CD4-positive, alpha-beta memory T cell (primary cell): ENCODE measurements at regions not wholly inside any gene's neighbourhood (a gene's known extent, or its start where the extent isn't known, plus 50 kb on each side); places are given as distances from the start of the nearest gene placed in this dataset.
"Not testable (repeated sequence)": the region's sequence is repeated elsewhere in the genome, so short reads cannot be mapped to it uniquely, and the experiment has no call there.

Experiments
- CTCF ChIA-PET: fragments of 350-600 bp; sonication (Branson Sonifier 250); formaldehyde crosslinking; loops from one replicate; lab custom pipeline; 2021; ENCODE audit warnings: inconsistent platforms; ENCODE audit not compliant: partially characterized antibody; lab: Charles Lee
- POLR2A ChIA-PET: fragments of 350-600 bp; sonication (Branson Sonifier 250); formaldehyde crosslinking; loops from one replicate; lab custom pipeline; 2021; ENCODE audit not compliant: partially characterized antibody; lab: Charles Lee
- DNase-seq, 5 donors: peaks; one replicate each; pipeline versions ENCODE4 v3.0.0 to v3.0.0-alpha.2; 2020 to 2022; ENCODE audit warnings: mixed read lengths in 1 of 5
- H3K27ac ChIP-seq: one replicate; pipeline ENCODE4 v1.7.0; 2013; ENCODE audit warnings: low read depth, low read length
- H3K27me3 ChIP-seq: 2 replicates; pipeline ENCODE4 v1.7.0; 2013; ENCODE audit warnings: mild to moderate bottlenecking, low read length, moderate library complexity; ENCODE audit not compliant: insufficient read depth
- H3K36me3 ChIP-seq: 2 replicates; pipeline ENCODE4 v1.7.0; 2013; ENCODE audit warnings: mild to moderate bottlenecking, low read length, moderate library complexity; ENCODE audit not compliant: insufficient read depth
- H3K4me1 ChIP-seq: 2 replicates; pipeline ENCODE4 v1.7.0; 2013; ENCODE audit warnings: mild to moderate bottlenecking, low read length, moderate library complexity; ENCODE audit not compliant: insufficient read depth
- H3K4me3 ChIP-seq, 2 donors: one replicate each; pipeline ENCODE4 v1.7.0; 2013; ENCODE audit warnings: low read length in 2 of 2, mild to moderate bottlenecking in 1 of 2
- H3K9me3 ChIP-seq, 2 donors: one replicate each; pipeline ENCODE4 v1.7.0; 2013; ENCODE audit warnings: low read length in 2 of 2, control low read depth in 1 of 2; ENCODE audit not compliant: control insufficient read depth in 1 of 2
- H3K27ac Mint-ChIP-seq, 7 donors: one replicate each; pipeline ENCODE4 v1.8.0; 2020 to 2021; ENCODE audit warnings: mixed read lengths in 7 of 7, mild to moderate bottlenecking in 6 of 7, inconsistent platforms in 3 of 7, moderate library complexity in 3 of 7
- H3K27me3 Mint-ChIP-seq, 2 donors: one replicate each; pipeline ENCODE4 v1.8.0; 2020 to 2021; ENCODE audit warnings: mixed read lengths in 2 of 2
- H3K36me3 Mint-ChIP-seq, 2 donors: one replicate each; pipeline ENCODE4 v1.8.0; 2020 to 2021; ENCODE audit warnings: mixed read lengths in 2 of 2, inconsistent platforms in 1 of 2, mild to moderate bottlenecking in 1 of 2
- H3K4me1 Mint-ChIP-seq, 4 donors: one replicate each; pipeline ENCODE4 v1.8.0; 2020 to 2021; ENCODE audit warnings: mixed read lengths in 4 of 4, mild to moderate bottlenecking in 1 of 4
- H3K4me3 Mint-ChIP-seq, 8 donors: one replicate each; pipeline ENCODE4 v1.8.0; 2020 to 2021; ENCODE audit warnings: mixed read lengths in 8 of 8, mild to moderate bottlenecking in 7 of 8, moderate library complexity in 6 of 8, inconsistent platforms in 3 of 8
- H3K9me3 Mint-ChIP-seq, 8 donors: one replicate each; pipeline ENCODE4 v1.8.0; 2020 to 2021; ENCODE audit warnings: mixed read lengths in 8 of 8, mild to moderate bottlenecking in 5 of 8, inconsistent platforms in 3 of 8, moderate library complexity in 1 of 8
- intact Hi-C: fragments of 100-400 bp; cut with micrococcal nuclease; formaldehyde crosslinking; loops from one replicate; pipeline ENCODE4 v1.15.1; 2023

DNA sequence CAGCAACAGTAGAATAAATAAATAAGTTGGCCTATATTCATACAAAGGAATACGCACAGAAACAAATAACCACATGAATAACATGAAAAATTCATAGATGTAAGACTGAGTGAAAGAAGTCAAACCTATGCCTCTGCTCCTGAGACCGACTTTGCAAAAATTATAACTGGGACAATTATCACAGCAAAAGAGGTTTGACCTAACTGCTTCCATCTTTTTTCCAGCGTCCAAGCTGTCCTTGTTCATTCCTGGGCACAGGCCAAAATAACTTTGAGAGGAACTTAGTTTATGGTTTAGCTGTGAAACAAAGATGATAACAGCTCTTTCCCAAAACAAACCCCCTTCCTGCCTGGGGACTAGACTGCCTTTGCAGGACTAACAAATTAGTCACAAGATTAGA is 109.6 kb upstream of the NBPF11 start:
- Mint-ChIP-seq H3K27ac (peak overlapping the region in 2 of 7 donors; percentile 4 to 81), H3K4me1 (peaks cover 3 to 16% (median 4%) of the 10 kb centered on the region in 4 donors), H3K4me3 (peak overlapping the region in 1 of 8 donors; percentile 26)
- CTCF ChIA-PET, H3K4me3 ChIP-seq, H3K9me3 Mint-ChIP-seq, H3K27me3 ChIP-seq, H3K9me3 ChIP-seq, H3K27ac ChIP-seq, H3K36me3 Mint-ChIP-seq, H3K27me3 Mint-ChIP-seq, DNase-seq, H3K4me1 ChIP-seq, H3K36me3 ChIP-seq: not testable (repeated sequence)
- POLR2A ChIA-PET = interaction anchor here (1.3 kb wide), 1 partner anchor 73 kb away, joined by 4 read pairs; no protein-coding TSS in a partner anchor
- intact Hi-C loops = loop anchor here (5.0 kb wide), 1 partner anchor 76 kb away; no protein-coding TSS in a partner anchor

DNA sequence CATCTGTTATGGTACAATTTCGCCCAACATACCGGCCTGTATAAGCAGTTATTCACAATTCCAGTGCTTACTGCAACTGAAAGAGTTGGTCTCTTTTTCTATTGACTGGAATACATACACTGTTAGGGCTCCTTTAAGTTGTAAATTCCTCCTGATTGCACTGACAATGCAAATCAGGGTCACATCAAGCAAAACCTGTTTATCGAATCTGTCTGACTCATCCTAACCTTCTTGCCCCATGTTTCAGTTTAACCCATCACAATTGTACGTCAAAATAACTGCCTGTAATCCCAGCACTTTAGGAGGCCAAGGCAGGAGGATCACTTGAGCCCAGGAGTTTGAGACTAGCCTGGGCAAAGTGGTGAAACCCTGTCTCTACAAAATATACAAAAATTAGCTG is 105.8 kb upstream of the NBPF11 start:
- H3K4me1 Mint-ChIP-seq, H3K9me3 ChIP-seq, H3K27me3 ChIP-seq, intact Hi-C loops, H3K36me3 ChIP-seq, H3K4me1 ChIP-seq, H3K27ac Mint-ChIP-seq, DNase-seq, H3K9me3 Mint-ChIP-seq, H3K4me3 Mint-ChIP-seq, H3K4me3 ChIP-seq, POLR2A ChIA-PET, H3K27me3 Mint-ChIP-seq, H3K36me3 Mint-ChIP-seq, CTCF ChIA-PET, H3K27ac ChIP-seq: not testable (repeated sequence)

DNA sequence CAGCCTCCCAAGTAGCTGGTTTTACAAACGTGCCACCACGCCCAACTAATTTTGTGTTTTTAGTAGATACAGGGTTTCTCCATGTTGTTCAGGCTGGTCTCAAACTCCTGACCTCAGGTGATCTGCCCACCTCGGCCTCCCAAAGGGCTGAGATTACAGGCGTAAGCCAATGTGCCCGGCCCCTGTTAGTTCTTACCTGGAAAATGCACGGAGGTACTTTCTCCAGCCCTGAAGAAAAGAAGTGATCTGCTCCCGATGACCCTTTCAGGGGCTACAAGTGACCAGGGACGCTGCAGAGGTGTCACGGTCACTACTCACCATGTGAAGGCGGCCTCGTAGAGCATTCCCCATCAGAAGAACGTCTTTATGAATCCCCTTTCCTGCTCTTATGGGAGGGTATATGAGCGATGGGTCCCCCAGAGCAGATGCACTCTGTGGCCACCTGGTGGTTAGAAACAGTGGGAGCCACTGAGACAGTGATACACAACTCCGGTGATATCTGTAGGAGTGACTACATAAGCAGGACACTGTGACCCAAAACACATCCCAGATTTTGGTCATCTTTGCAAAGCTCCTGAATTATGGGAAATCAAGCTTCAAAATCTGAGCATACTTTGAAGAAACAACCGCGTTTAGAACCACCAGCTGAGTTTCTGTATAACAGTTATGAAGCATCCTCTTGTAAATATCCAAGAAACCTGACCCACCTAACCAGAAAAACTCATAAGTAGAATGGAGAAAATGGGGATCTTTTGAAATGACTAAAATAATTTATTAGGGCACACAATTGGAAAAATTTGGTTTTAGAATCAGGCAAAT is 102.7 kb upstream of the NBPF11 start:
- H3K27me3 Mint-ChIP-seq, H3K36me3 ChIP-seq, H3K4me1 ChIP-seq, POLR2A ChIA-PET, H3K27ac Mint-ChIP-seq, H3K4me3 Mint-ChIP-seq, H3K27me3 ChIP-seq, H3K27ac ChIP-seq, H3K4me3 ChIP-seq, H3K9me3 Mint-ChIP-seq, CTCF ChIA-PET, H3K4me1 Mint-ChIP-seq, H3K36me3 Mint-ChIP-seq, intact Hi-C loops, H3K9me3 ChIP-seq: not testable (repeated sequence)
- DNase-seq = peak in 1 of 5 donors; percentile 18

DNA sequence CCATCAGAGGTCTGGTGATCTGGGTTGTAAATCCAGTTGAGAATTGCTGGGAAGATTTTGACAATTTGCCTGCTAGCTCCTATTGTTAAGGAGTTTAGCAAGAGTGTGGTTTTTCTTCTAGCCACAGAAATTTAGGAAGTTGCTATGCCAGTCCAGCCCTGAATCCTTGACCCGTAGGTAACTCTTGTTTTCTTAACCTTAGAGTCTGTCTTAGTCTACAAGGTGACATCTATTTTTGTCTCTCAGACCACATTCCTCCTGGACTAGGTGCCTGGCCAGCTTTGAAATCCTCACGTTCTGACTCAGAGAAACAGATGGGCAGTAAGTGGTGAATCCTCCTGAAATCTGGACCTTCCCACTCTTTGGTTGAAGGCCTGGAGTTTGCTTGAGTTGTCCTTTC is 101.7 kb upstream of the NBPF11 start:
- DNase-seq, H3K36me3 ChIP-seq, H3K27ac ChIP-seq, H3K9me3 Mint-ChIP-seq, H3K27me3 Mint-ChIP-seq, CTCF ChIA-PET, intact Hi-C loops, H3K27me3 ChIP-seq, H3K4me1 ChIP-seq, H3K4me1 Mint-ChIP-seq, H3K36me3 Mint-ChIP-seq, H3K27ac Mint-ChIP-seq, H3K4me3 ChIP-seq, H3K9me3 ChIP-seq, H3K4me3 Mint-ChIP-seq, POLR2A ChIA-PET: not testable (repeated sequence)

DNA sequence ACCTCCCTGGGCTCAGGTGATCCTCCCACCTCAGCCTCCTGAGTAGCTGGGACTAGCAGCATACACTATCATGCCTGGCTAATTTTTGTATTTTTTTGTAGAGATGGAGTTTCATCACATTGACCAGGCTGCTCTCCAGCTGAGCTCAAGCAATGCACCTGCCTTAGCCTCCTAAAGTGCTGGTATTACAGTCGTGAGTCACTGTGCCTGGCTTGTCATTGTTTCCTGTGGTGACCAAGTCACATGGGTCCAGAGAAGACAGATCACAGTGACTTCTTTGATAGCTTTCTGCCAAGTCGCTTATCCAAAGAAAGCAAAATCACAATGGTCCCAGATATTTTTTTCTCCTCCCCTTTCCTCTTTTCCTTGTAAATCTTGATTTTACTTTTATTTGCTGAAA is 96.7 kb upstream of the NBPF11 start:
- DNase-seq, H3K27ac Mint-ChIP-seq, H3K4me3 ChIP-seq, POLR2A ChIA-PET, H3K27me3 Mint-ChIP-seq, H3K27ac ChIP-seq, H3K36me3 Mint-ChIP-seq, CTCF ChIA-PET, H3K9me3 ChIP-seq, H3K4me1 ChIP-seq, H3K9me3 Mint-ChIP-seq, H3K4me3 Mint-ChIP-seq, H3K27me3 ChIP-seq, intact Hi-C loops, H3K4me1 Mint-ChIP-seq, H3K36me3 ChIP-seq: not testable (repeated sequence)

- H3K9me3 ChIP-seq, H3K4me3 ChIP-seq, H3K27me3 ChIP-seq, H3K9me3 Mint-ChIP-seq, H3K4me1 Mint-ChIP-seq, intact Hi-C loops, H3K27ac Mint-ChIP-seq, H3K36me3 ChIP-seq, H3K27me3 Mint-ChIP-seq, H3K36me3 Mint-ChIP-seq, DNase-seq, POLR2A ChIA-PET, H3K4me3 Mint-ChIP-seq, CTCF ChIA-PET, H3K27ac ChIP-seq, H3K4me1 ChIP-seq: not testable (repeated sequence)
Measured at GRCh38 chr1:148246258-148246861, 94.3 kb upstream of the NBPF11 start.

DNA sequence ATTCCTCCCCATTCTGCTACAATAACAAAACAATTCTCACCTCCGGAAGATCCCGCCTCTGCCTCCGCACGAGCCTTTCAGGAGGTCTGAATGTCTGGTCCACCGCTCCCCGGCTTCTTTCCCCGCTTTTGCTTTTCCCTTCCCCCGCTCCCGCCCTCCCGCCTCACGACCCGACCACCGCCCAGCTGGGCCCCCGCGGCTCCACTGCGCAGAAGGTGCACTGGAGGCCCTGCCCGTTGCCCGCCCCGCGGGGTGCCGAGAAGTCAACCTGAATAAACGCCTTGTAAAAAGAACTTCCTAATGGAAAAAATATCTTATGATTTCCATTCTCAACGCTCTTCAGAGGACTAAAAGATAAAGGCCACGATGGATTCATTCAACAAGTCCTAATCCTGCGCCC is 93.8 kb upstream of the NBPF11 start:
- CTCF ChIA-PET, H3K4me1 Mint-ChIP-seq, H3K4me3 ChIP-seq, DNase-seq, H3K36me3 ChIP-seq, H3K27ac Mint-ChIP-seq, H3K9me3 ChIP-seq, H3K36me3 Mint-ChIP-seq, intact Hi-C loops, H3K4me3 Mint-ChIP-seq, H3K27ac ChIP-seq, H3K4me1 ChIP-seq, H3K27me3 ChIP-seq, H3K9me3 Mint-ChIP-seq, POLR2A ChIA-PET, H3K27me3 Mint-ChIP-seq: not testable (repeated sequence)
